PC-3 (cell line): ENCODE measurements at regions not wholly inside any gene's neighbourhood (a gene's known extent, or its start where the extent isn't known, plus 50 kb on each side); places are given as distances from the start of the nearest gene placed in this dataset.

ENCODE experiments used
- ATAC-seq: fragments of 200-7000 bp; cut with Tn5 transposase; 2 replicates; pipeline ENCODE4 v1.9.1; 2020; ENCODE audit warnings: mild to moderate bottlenecking, moderate library complexity
- BruUV-seq: library from RNA; stranded (reverse); fragments of 400-500 nt; replicated peaks from 2 replicates; lab custom pipeline; 2021; lab: Mats Ljungman, UMichigan
- CTCF ChIA-PET: fragments of 300-600 bp; sonication (Branson Sonifier 250); formaldehyde crosslinking; loops from one replicate; lab custom pipeline; 2022; ENCODE audit warnings: antibody characterized with exemption; lab: Charles Lee
- POLR2A ChIA-PET: fragments of 300-600 bp; sonication (Branson Sonifier 250); formaldehyde crosslinking; loops from one replicate; lab custom pipeline; 2022; ENCODE audit warnings: antibody characterized with exemption; ENCODE audit not compliant: unreplicated experiment; lab: Charles Lee
- DNase-seq: peaks from one replicate; pipeline ENCODE4 v3.0.0-alpha.2; 2015
- H2AFZ ChIP-seq: fragments of 300-600 bp; sonication (generic); 2 replicates; pipeline ENCODE4 v1.6.0; 2016; ENCODE audit warnings: antibody characterized with exemption, low read length
- H3F3A ChIP-seq: fragments of 300-600 bp; sonication (generic); one replicate; pipeline ENCODE4 v1.6.0; 2017; ENCODE audit warnings: antibody characterized with exemption, low read length, control low read depth, mild to moderate bottlenecking; ENCODE audit not compliant: unreplicated experiment
- H3K27ac ChIP-seq: fragments of 300-600 bp; sonication (generic); 2 replicates; pipeline ENCODE4 v1.5.1; 2016; ENCODE audit warnings: mild to moderate bottlenecking, low read length
- H3K27me3 ChIP-seq: fragments of 300-600 bp; sonication (generic); 2 replicates; pipeline ENCODE4 v1.6.1; 2016; ENCODE audit warnings: low read length, mixed read lengths
- H3K36me3 ChIP-seq: fragments of 300-600 bp; sonication (generic); 2 replicates; pipeline ENCODE4 v1.6.1; 2016; ENCODE audit warnings: low read depth, mixed run types, low read length, mixed read lengths
- H3K4me1 ChIP-seq: fragments of 300-600 bp; sonication (generic); 2 replicates; pipeline ENCODE4 v1.5.1; 2016; ENCODE audit warnings: low read length; ENCODE audit not compliant: insufficient read depth
- H3K4me2 ChIP-seq: fragments of 300-600 bp; sonication (generic); 2 replicates; pipeline ENCODE4 v1.6.0; 2016; ENCODE audit warnings: low read length
- H3K4me3 ChIP-seq: fragments of 300-600 bp; sonication (generic); 2 replicates; pipeline ENCODE4 v1.5.1; 2016; ENCODE audit warnings: mild to moderate bottlenecking, low read length, mixed read lengths
- H3K79me2 ChIP-seq: fragments of 300-600 bp; sonication (generic); 2 replicates; pipeline ENCODE4 v1.6.1; 2017; ENCODE audit warnings: low read length, mixed read lengths
- H3K9ac ChIP-seq: fragments of 300-600 bp; sonication (generic); 2 replicates; pipeline ENCODE4 v1.6.0; 2016; ENCODE audit warnings: mild to moderate bottlenecking, low read length
- H3K9me2 ChIP-seq: fragments of 300-600 bp; sonication (generic); replicated peaks from 2 replicates; pipeline ENCODE4 v1.6.1; 2016; ENCODE audit warnings: mixed run types, low read length, mixed read lengths
- H3K9me3 ChIP-seq: fragments of 300-600 bp; sonication (generic); 2 replicates; pipeline ENCODE4 v1.6.1; 2016; ENCODE audit warnings: low read length, mixed read lengths
- H4K20me1 ChIP-seq: fragments of 300-600 bp; sonication (generic); 2 replicates; pipeline ENCODE4 v1.6.1; 2016; ENCODE audit warnings: low read length, mixed read lengths
- CTCF ChIP-seq: fragments of 300-600 bp; sonication (generic); conservative IDR thresholded peaks from 2 replicates; pipeline ENCODE4 v1.5.1; 2017; ENCODE audit warnings: antibody characterized with exemption, low read depth, mild to moderate bottlenecking, low read length
- EZH2 ChIP-seq: fragments of 300-600 bp; sonication (generic); IDR thresholded peaks from one replicate; pipeline ENCODE4 v1.6.1; 2017; ENCODE audit warnings: antibody characterized with exemption, mild to moderate bottlenecking, low read length; ENCODE audit not compliant: unreplicated experiment
- EZH2phosphoT487 ChIP-seq: fragments of 300-600 bp; sonication (generic); IDR thresholded peaks from 2 replicates; pipeline ENCODE4 v1.6.1; 2018; ENCODE audit warnings: mild to moderate bottlenecking, antibody characterized with exemption, low read length, borderline replicate concordance
- intact Hi-C: fragments of 100-400 bp; cut with micrococcal nuclease; formaldehyde crosslinking; loops from 2 replicates; pipeline ENCODE4 v1.9.0; 2023

GRCh38 chr5:164824671-164825070 is 1319.3 kb downstream of the MAT2B start:
- H3K27me3 ChIP-seq: no peaks in the 10 kb centered on the region
- no TSS peak for BruUV-seq
- CTCF ChIA-PET: no interaction called here
- no peaks in the 10 kb centered on the region for H3K79me2 ChIP-seq
- TF ChIP-seq EZH2phosphoT487: no peak
- no peak for TF ChIP-seq EZH2
- TF ChIP-seq CTCF: no peak
- no peak overlapping the region for H3K4me2 ChIP-seq
- no peaks in the 10 kb centered on the region for H3K4me1 ChIP-seq
- no peak overlapping the region for H2AFZ ChIP-seq
- H3K27ac ChIP-seq: no peak overlapping the region
- ATAC-seq: no peak
- no peak overlapping the region for H3K4me3 ChIP-seq
- no peaks in the 10 kb centered on the region; the same call in 1 of the 2 replicates for H3K9me2 ChIP-seq
- DNase-seq: no peak
- intact Hi-C loops: no loop called here
- H4K20me1 ChIP-seq: no peaks in the 10 kb centered on the region
- no peaks in the 10 kb centered on the region for H3K36me3 ChIP-seq
- no peaks in the 10 kb centered on the region for H3K9me3 ChIP-seq
- no peaks in the 10 kb centered on the region for H3F3A ChIP-seq
- H3K9ac ChIP-seq: no peak overlapping the region
- POLR2A ChIA-PET: no interaction called here

GRCh38 chr5:164832516-164832915 is 1327.1 kb downstream of the MAT2B start:
- Histone ChIP-seq H3K27ac (no peak overlapping the region), H4K20me1 (no peaks in the 10 kb centered on the region), H3K4me3 (no peak overlapping the region), H3K4me2 (no peak overlapping the region), H3K27me3 (no peaks in the 10 kb centered on the region), H3K4me1 (no peaks in the 10 kb centered on the region), H2AFZ (no peak overlapping the region), H3K9me2 (no peaks in the 10 kb centered on the region), H3K36me3 (no peaks in the 10 kb centered on the region), H3K79me2 (no peaks in the 10 kb centered on the region), H3K9ac (no peak overlapping the region), H3F3A (no peaks in the 10 kb centered on the region), H3K9me3 (no peaks in the 10 kb centered on the region)
- no peak for TF ChIP-seq CTCF
- no peak for TF ChIP-seq EZH2phosphoT487
- no peak for TF ChIP-seq EZH2
- ATAC-seq (no peak), DNase-seq (no peak)
- intact Hi-C loops: no loop called here
- ChIA-PET POLR2A (no interaction called here), CTCF (no interaction called here)
- no TSS peak for BruUV-seq

- Histone ChIP-seq H3K36me3 (no peaks in the 10 kb centered on the region), H3K4me1 (no peaks in the 10 kb centered on the region), H3F3A (no peaks in the 10 kb centered on the region), H3K4me3 (no peak overlapping the region), H3K4me2 (no peak overlapping the region), H3K79me2 (no peaks in the 10 kb centered on the region), H3K27me3 (no peaks in the 10 kb centered on the region), H4K20me1 (no peaks in the 10 kb centered on the region), H3K9me2 (no peaks in the 10 kb centered on the region), H3K9me3 (0 out of 2 replicates have a peak, but pooled peaks cover 3% of the 10 kb centered on the region), H3K27ac (no peak overlapping the region), H3K9ac (no peak overlapping the region), H2AFZ (no peak overlapping the region)
- ChIA-PET CTCF (no interaction called here), POLR2A (no interaction called here)
- no TSS peak for BruUV-seq
- DNase-seq: no peak
- no peak for ATAC-seq
- TF ChIP-seq EZH2: no peak
- TF ChIP-seq EZH2phosphoT487: no peak
- TF ChIP-seq CTCF: no peak
- intact Hi-C loops: no loop called here
These were observed 1338.9 kb downstream of the MAT2B start for GRCh38 chr5:164844348-164844747.
